ENCODE measurements at regions not wholly inside any gene's neighbourhood (a gene's known extent, or its start where the extent isn't known, plus 50 kb on each side); places are given as distances from the start of the nearest gene placed in this dataset.
"Not testable (repeated sequence)": the region's sequence is repeated elsewhere in the genome, so short reads cannot be mapped to it uniquely, and the experiment has no call there.

DNA sequence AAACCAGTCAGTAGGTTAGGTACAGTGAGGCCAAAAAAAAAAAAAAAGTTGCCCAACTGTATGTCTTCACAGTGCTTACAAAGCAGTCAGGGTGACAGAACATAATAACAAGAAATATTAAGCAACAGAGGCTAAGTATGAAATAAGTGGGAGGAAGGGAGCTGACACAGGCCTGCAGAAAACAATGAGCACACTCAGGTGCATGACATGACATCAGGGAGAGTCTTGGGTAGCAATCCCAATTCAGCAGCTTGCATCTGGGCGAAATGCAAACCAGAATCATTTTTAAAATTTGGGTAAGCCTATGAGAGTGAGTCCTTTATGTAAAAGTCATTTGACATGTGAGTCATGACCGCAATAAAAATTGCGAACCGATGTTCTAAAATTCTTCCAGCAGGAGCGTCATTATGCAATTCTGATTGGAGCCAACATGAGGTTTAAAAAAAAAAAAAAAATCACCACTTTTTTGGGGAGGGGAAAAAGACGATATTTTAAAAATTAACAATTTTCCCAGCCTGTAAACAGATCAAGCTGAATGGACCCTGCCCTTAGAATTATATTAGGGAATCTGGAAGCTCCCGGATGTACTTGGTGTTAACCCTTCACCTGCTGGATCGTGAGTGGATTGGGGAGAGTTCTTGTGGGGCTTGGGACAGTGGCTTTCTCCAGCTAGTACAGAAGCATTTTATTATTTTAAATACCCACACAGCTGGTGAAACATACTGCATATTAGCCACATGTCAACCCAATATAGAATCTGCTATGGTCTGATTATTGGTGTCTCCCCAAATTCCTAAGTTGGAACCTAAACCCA lies 127.9 kb downstream of the NPIPB5 start:
- no peaks in the 10 kb centered on the region for H3K4me1 ChIP-seq (ENCODE audit: control insufficient read depth, insufficient read depth, low read length)
- peaks cover 5% of the 10 kb centered on the region for H3K27me3 ChIP-seq (ENCODE audit: control insufficient read depth, insufficient read depth, low read length)
- DNase-seq, result no peak
- WGBS (ENCODE audit: insufficient coverage), result 90% methylated on average over 2 of the region's 8 CpGs
- no peaks in the 10 kb centered on the region for H3K9me3 ChIP-seq (replicated peaks; ENCODE audit: control insufficient read depth, low read depth, low read length)
- H3K4me3 ChIP-seq (ENCODE audit: low read length), result no peak overlapping the region
- H3K27ac ChIP-seq (ENCODE audit: low read length), result no peak overlapping the region
- no peaks in the 10 kb centered on the region for H3K36me3 ChIP-seq (ENCODE audit: control insufficient read depth, insufficient read depth, low read length)

DNA sequence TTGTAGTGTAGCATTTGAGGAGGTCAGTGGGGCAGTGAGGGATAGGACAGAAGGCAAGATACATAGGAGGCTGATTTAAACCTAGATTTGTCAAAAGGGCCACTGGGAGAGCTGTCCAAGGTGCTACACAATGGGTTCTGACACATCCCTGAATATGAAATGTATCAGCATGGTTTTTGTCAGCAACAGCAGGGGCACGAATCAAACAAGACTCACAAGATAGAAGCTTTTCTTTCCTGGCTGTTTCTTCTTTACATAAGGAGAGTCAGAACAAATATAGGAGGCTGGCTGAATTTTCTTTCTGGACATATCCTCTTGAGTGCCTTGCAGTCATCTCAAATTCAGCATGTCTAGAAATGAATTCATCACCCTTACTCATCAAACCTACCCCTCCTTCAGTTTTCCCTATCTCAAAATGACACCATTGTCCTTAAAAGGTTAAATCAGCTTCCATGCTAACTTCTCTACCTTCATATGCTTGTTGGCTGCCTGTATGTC lies 130.5 kb downstream of the NPIPB5 start:
- no peak overlapping the region for H3K4me3 ChIP-seq (ENCODE audit: low read length)
- H3K27me3 ChIP-seq (ENCODE audit: control insufficient read depth, insufficient read depth, low read length), result peaks cover 5% of the 10 kb centered on the region
- no peak overlapping the region for H3K27ac ChIP-seq (ENCODE audit: low read length)
- 67% methylated on average over 1 of the region's 1 CpG for WGBS (ENCODE audit: insufficient coverage)
- no peaks in the 10 kb centered on the region for H3K36me3 ChIP-seq (ENCODE audit: control insufficient read depth, insufficient read depth, low read length)
- no peaks in the 10 kb centered on the region for H3K4me1 ChIP-seq (ENCODE audit: control insufficient read depth, insufficient read depth, low read length)
- no peaks in the 10 kb centered on the region for H3K9me3 ChIP-seq (replicated peaks; ENCODE audit: control insufficient read depth, low read depth, low read length)
- peak; percentile 13 for DNase-seq

DNA sequence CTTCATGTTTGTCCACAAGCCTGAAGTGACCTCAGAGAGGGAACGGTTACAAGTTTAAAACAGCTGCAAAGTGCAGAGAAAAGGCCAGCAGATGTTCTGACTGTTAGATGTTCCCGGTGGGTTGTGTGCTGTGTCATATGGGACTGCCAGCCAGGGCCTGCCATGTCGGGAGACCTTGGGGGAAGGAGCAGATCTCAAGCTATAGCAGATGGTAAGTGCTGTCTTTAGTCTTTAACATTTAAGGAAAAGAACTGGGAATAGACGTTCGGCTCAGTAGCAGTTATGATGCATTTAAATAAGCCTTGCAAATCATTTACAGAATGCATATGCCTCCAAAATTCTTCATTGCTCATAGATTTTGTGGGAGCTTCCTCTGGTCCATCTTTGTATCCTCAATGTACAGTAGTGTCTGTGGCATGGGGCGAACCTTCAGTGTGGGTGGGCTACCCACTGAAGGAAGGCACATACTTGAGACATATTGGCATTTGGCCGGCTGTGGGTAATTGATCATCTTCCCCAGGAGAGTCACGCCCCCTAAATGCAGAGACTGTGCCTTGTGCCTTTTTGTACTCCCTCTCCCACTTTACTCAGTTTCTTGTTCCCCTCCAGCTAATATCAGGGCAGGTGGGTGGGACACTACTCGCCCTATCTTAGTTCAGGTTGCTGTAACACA lies 131.9 kb downstream of the NPIPB5 start:
- H3K27me3 ChIP-seq (ENCODE audit: control insufficient read depth, insufficient read depth, low read length), result peaks cover 8% of the 10 kb centered on the region
- H3K9me3 ChIP-seq (replicated peaks; ENCODE audit: control insufficient read depth, low read depth, low read length), result no peaks in the 10 kb centered on the region
- WGBS (ENCODE audit: insufficient coverage), result 75% methylated on average over 6 of the region's 9 CpGs
- DNase-seq, result no peak
- H3K27ac ChIP-seq (ENCODE audit: low read length), result no peak overlapping the region
- H3K4me1 ChIP-seq (ENCODE audit: control insufficient read depth, insufficient read depth, low read length), result no peaks in the 10 kb centered on the region
- H3K4me3 ChIP-seq (ENCODE audit: low read length), result no peak overlapping the region
- H3K36me3 ChIP-seq (ENCODE audit: control insufficient read depth, insufficient read depth, low read length), result no peaks in the 10 kb centered on the region

DNA sequence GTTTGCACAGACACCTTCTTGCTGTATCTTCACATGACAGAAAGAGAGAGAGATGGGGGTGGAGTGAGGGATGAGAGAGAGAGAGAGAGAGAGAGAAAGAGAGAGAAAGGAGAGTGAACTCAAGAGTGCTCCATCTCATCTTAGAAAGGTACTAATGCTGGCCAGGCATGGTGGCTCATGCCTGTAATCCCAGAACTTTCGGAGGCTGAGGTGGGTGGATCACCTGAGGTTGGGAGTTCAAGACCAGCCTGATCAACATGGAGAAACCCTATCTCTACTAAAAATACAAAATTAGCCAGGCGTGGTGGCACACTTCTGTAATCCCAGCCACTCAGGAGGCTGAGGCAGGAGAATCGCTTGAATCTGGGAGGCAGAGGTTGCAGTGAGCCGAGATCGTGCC lies 132.5 kb downstream of the NPIPB5 start:
- not testable (repeated sequence) for DNase-seq; H3K4me1 ChIP-seq (ENCODE audit: control insufficient read depth, insufficient read depth, low read length); H3K27ac ChIP-seq (ENCODE audit: low read length); H3K9me3 ChIP-seq (replicated peaks; ENCODE audit: control insufficient read depth, low read depth, low read length); H3K27me3 ChIP-seq (ENCODE audit: control insufficient read depth, insufficient read depth, low read length); H3K36me3 ChIP-seq (ENCODE audit: control insufficient read depth, insufficient read depth, low read length); H3K4me3 ChIP-seq (ENCODE audit: low read length)
- WGBS (ENCODE audit: insufficient coverage), result no CpG with 5 or more reads among the region's 5 CpGs

DNA sequence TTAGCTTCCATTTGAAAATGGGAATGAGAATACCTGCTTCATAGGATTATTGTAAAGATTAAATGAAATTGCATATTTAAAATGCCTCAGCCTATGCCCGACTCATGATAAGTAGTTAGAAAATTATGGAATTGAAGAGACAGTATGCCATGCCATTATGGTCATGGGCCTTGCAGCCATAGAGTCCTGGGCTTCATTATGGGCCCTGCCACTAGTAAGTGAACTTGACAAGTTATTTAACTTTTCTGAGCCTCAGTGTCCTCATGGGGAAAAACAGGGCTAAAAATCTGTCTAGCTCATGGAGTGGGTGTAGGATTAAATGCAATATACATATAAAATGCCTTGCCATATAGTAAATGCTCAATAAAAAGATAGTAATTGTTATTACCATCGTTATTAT lies 133.2 kb downstream of the NPIPB5 start:
- Histone ChIP-seq H3K27ac (ENCODE audit: low read length) (no peak overlapping the region), H3K36me3 (ENCODE audit: control insufficient read depth, insufficient read depth, low read length) (no peaks in the 10 kb centered on the region), H3K4me1 (ENCODE audit: control insufficient read depth, insufficient read depth, low read length) (no peaks in the 10 kb centered on the region), H3K4me3 (ENCODE audit: low read length) (no peak overlapping the region), H3K27me3 (ENCODE audit: control insufficient read depth, insufficient read depth, low read length) (peaks cover 8% of the 10 kb centered on the region), H3K9me3 (replicated peaks; ENCODE audit: control insufficient read depth, low read depth, low read length) (no peaks in the 10 kb centered on the region)
- no peak for DNase-seq
- WGBS (ENCODE audit: insufficient coverage), result 100% methylated on average over 1 of the region's 2 CpGs

DNA sequence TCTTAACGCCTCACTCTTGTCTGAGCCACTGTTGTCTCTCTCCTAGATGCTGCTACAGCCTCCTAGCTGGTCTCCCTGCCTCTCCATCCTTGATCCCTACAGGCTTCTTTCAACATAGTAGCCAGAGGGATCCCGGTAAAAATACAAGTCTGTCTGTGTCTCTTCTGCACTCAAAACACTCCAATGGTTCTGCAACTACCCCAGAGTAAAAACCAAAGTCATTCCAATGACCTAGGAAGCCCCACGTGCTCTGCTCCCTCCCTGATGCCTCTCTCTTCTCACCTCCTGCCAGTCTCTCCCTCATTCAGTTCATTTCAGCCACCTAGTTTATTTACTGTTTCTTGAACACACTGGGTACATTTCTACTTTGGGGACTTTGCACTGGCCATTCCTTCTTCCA lies 135.2 kb downstream of the NPIPB5 start:
- DNase-seq, result no peak
- WGBS (ENCODE audit: insufficient coverage), result 61% methylated on average over 3 of the region's 3 CpGs
- no peak overlapping the region for H3K27ac ChIP-seq (ENCODE audit: low read length)
- H3K9me3 ChIP-seq (replicated peaks; ENCODE audit: control insufficient read depth, low read depth, low read length), result no peaks in the 10 kb centered on the region
- no peaks in the 10 kb centered on the region for H3K36me3 ChIP-seq (ENCODE audit: control insufficient read depth, insufficient read depth, low read length)
- H3K4me3 ChIP-seq (ENCODE audit: low read length), result no peak overlapping the region
- H3K4me1 ChIP-seq (ENCODE audit: control insufficient read depth, insufficient read depth, low read length), result no peaks in the 10 kb centered on the region
- H3K27me3 ChIP-seq (ENCODE audit: control insufficient read depth, insufficient read depth, low read length), result peaks cover 8% of the 10 kb centered on the region

DNA sequence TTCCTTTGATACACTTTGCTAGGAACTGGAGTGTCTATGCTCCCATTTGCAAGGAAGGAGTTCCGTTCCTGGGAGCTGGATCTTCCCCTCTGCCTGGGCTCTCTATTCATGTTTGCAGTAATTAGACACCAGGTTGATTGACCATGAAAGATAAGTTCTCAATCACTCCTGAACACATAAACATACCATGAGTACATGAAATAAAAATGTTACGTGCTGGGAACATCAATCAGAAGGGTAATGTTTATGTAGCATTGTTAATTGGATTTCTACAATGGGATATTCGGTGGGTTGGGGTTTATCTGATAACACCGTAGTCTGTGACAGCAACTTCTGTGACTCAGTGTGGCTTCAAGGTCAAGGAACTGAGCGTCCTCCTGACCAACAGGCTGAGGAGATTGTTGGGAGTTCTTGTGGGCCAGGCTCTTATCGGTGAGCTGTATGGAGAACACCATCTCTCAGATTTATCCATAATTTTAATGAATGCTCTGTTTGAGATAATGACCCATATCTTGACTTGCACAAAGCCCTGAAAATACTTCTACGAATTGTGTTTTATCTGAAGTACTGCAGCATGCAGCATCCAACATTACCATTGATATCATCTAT lies 136.4 kb downstream of the NPIPB5 start:
- H3K4me1 ChIP-seq (ENCODE audit: control insufficient read depth, insufficient read depth, low read length), result no peaks in the 10 kb centered on the region
- H3K27me3 ChIP-seq (ENCODE audit: control insufficient read depth, insufficient read depth, low read length), result peaks cover 8% of the 10 kb centered on the region
- no peak for DNase-seq
- no peak overlapping the region for H3K27ac ChIP-seq (ENCODE audit: low read length)
- no peaks in the 10 kb centered on the region for H3K36me3 ChIP-seq (ENCODE audit: control insufficient read depth, insufficient read depth, low read length)
- WGBS (ENCODE audit: insufficient coverage), result 72% methylated on average over 3 of the region's 7 CpGs
- no peak overlapping the region for H3K4me3 ChIP-seq (ENCODE audit: low read length)
- H3K9me3 ChIP-seq (replicated peaks; ENCODE audit: control insufficient read depth, low read depth, low read length), result no peaks in the 10 kb centered on the region

DNA sequence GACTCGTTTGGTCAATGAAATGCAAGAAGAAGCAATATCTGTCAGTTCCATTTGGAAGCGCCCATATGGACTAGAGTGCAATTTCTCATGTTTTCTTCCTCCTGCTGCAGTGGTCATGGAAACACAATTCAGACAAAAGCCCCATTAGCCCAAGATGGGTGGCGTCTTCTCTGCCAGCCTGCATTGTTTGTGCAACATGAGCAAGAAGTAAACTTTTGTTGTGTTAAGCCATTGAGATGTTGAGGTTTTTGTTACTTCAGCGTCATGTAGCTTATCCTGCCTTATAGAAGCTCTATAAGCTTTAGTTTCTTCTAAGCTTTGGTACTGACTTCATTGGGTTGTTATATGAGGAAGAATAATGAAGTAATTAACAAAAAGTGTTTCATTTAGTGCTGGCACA lies 137.4 kb downstream of the NPIPB5 start:
- WGBS (ENCODE audit: insufficient coverage), result 61% methylated on average over 3 of the region's 4 CpGs
- Histone ChIP-seq H3K27ac (ENCODE audit: low read length) (no peak overlapping the region), H3K4me1 (ENCODE audit: control insufficient read depth, insufficient read depth, low read length) (no peaks in the 10 kb centered on the region), H3K4me3 (ENCODE audit: low read length) (no peak overlapping the region), H3K36me3 (ENCODE audit: control insufficient read depth, insufficient read depth, low read length) (no peaks in the 10 kb centered on the region), H3K9me3 (replicated peaks; ENCODE audit: control insufficient read depth, low read depth, low read length) (no peaks in the 10 kb centered on the region), H3K27me3 (ENCODE audit: control insufficient read depth, insufficient read depth, low read length) (peaks cover 6% of the 10 kb centered on the region)
- no peak for DNase-seq

DNA sequence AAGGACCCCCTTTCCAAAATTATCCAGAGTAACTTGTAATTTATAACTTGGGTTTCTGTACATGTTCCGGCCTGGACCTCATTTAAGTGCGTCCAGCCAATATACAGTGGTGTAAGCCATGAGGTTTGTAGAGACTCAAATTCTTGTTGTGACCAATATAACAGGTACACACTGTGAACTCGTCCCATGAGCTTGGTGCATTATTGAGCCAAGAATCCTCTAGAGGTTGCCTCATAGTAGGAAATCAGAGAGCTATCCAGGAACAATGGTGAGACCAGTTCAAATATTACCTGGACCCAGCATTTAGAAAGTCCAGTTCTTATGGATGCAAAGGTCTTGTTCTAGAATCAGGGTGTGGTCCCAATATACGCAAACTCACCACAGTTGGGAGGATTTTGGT lies 138.2 kb downstream of the NPIPB5 start:
- Histone ChIP-seq H3K27ac (ENCODE audit: low read length) (no peak overlapping the region), H3K4me3 (ENCODE audit: low read length) (no peak overlapping the region), H3K36me3 (ENCODE audit: control insufficient read depth, insufficient read depth, low read length) (no peaks in the 10 kb centered on the region), H3K27me3 (ENCODE audit: control insufficient read depth, insufficient read depth, low read length) (peaks cover 6% of the 10 kb centered on the region), H3K9me3 (replicated peaks; ENCODE audit: control insufficient read depth, low read depth, low read length) (no peaks in the 10 kb centered on the region), H3K4me1 (ENCODE audit: control insufficient read depth, insufficient read depth, low read length) (no peaks in the 10 kb centered on the region)
- DNase-seq, result no peak
- WGBS (ENCODE audit: insufficient coverage), result 94% methylated on average over 3 of the region's 4 CpGs

DNA sequence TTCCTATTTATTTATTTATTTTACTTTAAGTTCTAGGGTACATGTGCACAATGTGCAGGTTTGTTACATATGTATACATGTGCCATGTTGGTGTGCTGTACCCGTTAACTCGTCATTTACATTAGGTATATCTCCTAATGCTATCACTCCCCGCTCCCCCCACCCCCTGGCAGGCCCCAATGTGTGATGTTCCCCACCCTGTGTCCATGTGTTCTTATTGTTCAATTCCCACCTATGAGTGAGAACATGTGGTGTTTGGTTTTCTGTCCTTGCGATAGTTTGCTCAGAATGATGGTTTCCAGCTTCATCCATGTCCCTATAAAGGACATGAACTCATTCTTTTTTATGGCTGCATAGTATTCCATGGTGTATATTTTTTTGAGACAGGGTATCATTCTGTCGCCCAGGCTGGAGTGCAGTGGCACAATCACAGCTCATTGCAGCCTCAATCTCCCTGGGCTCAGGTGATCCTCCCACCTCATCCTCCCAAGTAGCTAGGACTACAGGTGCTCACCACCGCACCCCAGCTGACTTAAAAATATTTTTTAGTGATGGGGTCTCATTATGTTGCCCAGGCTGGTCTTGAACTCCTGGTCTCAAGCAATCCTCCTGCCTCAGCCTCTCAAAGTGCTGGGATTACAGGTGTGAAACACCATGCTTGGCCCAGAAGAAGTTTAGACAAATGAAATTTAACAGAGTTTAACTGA lies 140.6 kb downstream of the NPIPB5 start:
- H3K27ac ChIP-seq (ENCODE audit: low read length); H3K27me3 ChIP-seq (ENCODE audit: control insufficient read depth, insufficient read depth, low read length); H3K4me3 ChIP-seq (ENCODE audit: low read length); H3K9me3 ChIP-seq (replicated peaks; ENCODE audit: control insufficient read depth, low read depth, low read length); DNase-seq; H3K36me3 ChIP-seq (ENCODE audit: control insufficient read depth, insufficient read depth, low read length); H3K4me1 ChIP-seq (ENCODE audit: control insufficient read depth, insufficient read depth, low read length): not testable (repeated sequence)
- WGBS (ENCODE audit: insufficient coverage), result 100% methylated on average over 1 of the region's 6 CpGs
